GM21367 (cell line): ENCODE measurements at regions not wholly inside any gene's neighbourhood (a gene's known extent, or its start where the extent isn't known, plus 50 kb on each side); places are given as distances from the start of the nearest gene placed in this dataset.
"Not testable (repeated sequence)": the region's sequence is repeated elsewhere in the genome, so short reads cannot be mapped to it uniquely, and the experiment has no call there.

Source experiments
- ATAC-seq: cut with Tn5 transposase; IDR thresholded peaks from one replicate; pipeline ENCODE4 v1.9.1; 2021; ENCODE audit not compliant: unreplicated experiment

DNA sequence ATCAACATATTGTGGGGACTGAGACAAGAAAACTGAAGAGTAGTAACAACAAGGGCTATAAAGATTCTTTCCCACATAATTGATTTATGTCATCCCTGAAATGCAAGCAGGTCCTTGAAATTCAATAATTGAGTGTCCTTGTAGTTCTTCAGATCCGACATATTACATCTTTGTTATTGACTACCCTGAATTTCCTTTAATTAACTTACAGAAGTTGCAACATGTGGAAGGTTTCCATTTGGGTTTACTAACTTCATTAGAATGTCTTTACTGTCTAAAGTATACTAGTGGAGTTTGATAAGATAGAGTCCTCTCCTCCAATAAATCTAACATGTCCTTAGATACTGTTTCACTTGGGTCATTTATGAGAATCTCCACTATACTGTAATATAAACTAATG lies 951.8 kb downstream of the SLC6A15 start:
- no peak for ATAC-seq

DNA sequence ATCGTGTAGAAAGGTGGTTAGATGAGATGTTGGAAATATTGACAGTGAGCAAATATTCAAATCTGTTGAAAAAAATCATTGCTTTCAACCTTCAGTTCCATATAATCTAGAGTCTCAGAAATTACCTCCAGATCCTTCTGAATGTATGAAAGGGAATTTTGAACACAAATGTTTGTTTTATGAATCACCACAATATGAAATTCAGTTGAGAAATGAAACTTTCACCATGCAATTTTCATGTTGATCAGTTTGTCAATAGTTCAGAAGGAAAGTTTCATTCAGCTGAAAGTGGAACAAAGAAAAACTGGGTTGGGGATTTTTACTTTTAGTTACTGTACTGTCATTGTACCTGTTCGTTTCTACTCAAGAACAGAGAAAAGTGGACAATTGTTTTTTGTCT lies 953.6 kb downstream of the SLC6A15 start:
- no peak for ATAC-seq

DNA sequence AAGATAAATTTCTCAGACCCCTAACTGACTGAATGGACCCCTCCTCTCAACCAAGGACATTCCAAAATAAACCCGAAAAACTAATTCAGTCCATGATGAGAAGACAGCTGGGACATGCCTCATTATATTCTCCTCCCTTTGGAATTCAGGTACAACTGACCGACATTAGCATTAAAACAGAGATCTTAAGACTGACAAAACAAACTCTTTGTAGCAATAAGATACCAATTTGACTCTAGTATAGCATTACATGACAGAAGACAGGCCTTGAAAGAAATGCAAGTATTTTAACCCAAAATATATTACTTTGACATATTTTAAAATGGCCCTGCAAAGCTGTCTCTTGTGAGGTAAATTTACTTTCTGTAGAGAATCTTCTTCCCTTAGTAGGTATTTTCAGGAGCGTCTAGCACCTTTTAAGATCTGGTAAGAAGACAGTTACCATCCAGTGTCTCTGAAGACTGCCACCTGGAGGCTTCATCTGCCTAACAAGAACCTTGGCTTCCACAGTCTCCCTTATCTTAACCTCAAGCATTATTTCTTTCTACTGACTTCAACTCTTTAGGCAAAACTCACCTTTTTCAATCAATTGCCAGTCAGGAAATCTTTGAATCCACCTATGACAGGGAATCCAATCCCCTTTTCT lies 957.5 kb downstream of the SLC6A15 start:
- ATAC-seq, result no peak

DNA sequence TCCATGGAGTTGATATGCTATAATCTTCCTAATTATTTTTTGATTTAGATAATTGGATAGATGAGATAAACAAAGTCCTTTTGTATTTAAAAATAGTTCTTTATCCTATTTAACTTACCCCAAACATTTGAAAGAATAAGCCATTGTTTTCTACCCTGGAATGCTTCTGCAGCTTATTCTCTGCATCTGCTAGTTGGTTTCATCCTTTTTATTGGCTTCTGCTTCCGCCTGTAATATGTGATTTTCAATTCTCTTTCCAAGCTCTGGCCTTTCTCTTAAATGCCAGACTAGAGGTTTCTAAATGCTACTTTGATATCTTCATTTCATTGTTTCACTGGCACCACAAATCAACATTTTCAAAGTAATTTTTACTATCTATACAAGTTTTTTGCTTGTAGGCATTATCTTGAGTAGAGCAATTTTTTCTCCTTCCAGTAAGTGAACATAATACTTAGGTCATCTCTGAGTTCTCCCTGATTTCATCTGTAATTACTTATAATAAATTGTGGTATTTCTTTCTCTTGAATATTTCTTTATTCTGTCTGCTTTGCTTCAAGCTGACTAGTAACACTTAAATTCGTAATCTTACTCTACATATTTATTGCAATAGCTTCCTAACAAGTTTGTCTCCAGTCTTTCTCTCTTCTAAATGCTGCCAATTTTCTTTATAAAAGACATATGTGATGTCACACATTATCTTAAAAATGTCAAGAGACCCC lies 958.4 kb downstream of the SLC6A15 start:
- ATAC-seq, result no peak

DNA sequence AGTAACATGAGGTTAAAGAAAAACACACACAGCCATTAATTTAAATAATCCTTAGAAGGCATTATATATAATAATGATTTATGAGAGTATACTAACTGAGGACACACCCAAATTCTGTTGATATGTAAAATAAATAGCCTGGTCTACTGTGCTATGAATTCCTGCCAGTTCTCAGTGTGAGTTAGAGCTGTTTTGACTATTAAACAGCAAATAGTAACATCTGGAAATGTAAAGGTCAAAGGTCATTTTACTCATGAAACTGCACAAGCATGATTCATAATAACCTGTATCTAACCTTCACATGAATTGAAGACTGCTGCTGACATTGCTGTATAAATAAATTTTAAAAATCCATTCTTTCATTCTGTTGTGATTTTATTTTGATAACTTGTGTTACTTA lies 966.7 kb downstream of the SLC6A15 start:
- ATAC-seq, result no peak

DNA sequence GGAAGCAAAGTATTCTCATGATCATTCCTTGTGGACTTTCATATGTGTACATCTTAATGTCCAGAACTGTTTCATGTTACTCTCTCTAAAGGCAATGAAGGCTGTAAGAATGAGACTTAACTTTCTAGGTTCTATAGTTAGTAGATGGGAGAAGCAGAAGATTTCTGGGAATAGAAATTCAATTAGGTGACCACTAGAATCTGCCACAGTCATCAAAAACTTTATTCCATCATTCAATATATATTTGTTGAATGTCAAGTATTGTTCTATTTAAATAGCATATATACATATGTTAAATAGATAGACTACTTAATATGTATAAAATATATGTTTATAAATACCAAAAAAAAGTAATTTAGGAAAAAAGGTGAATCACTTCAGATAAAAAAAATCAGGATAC lies 972.9 kb downstream of the SLC6A15 start:
- ATAC-seq, result no peak

DNA sequence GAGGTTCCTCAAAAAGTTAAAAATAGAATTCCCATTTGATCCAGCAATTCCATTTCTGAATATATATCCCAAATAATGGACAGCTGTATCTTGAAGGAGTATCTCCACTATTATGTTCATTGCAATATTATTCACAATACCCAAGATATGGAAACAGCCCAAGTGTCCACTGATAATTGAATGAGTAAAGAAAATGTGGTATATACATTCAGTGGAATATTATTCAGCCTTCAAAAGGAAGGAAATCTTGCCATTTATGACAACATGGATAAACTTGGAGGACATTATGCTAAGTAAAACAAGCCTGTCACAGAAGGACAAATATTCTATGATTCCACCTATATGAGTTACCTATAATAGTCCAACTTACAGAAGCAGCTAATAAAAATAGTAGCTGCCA lies 979.0 kb downstream of the SLC6A15 start:
- no peak for ATAC-seq

DNA sequence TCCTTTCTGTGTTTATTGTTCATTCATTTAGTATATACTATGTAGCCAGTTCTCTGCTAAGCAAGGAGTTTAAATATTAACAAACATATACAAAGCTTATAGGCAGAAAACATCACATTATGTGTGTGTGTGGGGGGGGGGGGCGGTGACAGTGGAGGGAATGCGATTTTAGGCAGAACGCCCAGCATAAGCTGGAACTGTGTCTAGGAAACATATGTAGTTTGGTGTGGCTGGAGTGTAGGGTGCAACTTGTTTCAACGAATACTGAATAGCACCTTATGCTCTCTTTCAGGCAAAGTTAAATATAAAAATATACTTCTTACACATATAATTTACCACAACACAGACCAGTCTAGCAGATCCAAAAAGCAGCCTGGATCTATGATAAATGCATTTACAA lies 980.6 kb downstream of the SLC6A15 start:
- no peak for ATAC-seq

DNA sequence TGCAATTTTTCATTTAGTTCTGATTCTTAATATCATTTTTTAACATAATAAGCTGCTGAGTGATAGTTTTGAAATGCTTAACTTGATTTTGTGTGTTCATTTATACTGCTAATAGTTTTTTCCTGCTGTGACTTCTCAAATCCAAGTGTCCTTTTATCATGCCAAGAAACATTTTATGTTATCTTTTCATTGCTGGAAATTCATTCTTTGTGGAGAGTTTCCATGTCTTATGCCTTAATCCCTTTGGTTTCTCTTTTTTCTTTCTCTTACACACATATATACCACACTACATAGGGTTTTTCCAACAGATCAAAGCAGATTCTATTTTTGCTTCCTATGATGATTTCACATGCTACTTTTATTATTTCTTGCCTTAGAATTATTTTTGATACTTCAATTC lies 981.1 kb downstream of the SLC6A15 start:
- ATAC-seq, result no peak

DNA sequence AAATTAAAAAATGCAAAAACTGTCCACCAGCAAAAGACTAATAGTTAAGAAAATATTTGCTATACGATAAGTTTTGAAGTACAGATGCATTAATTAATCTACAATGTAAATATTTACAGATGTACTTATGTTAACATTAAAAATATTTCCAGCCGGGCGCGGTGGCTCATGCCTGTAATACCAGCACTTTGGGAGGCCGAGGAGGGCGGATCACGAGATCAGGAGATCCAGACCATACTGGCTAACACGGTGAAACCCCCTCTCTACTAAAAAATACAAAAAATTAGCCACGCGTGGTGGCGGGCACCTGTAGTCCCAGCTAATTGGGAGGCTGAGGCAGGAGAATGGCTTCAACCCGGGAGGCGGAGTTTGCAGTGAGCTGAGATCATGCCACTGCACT lies 982.8 kb downstream of the SLC6A15 start:
- ATAC-seq, result not testable (repeated sequence)

DNA sequence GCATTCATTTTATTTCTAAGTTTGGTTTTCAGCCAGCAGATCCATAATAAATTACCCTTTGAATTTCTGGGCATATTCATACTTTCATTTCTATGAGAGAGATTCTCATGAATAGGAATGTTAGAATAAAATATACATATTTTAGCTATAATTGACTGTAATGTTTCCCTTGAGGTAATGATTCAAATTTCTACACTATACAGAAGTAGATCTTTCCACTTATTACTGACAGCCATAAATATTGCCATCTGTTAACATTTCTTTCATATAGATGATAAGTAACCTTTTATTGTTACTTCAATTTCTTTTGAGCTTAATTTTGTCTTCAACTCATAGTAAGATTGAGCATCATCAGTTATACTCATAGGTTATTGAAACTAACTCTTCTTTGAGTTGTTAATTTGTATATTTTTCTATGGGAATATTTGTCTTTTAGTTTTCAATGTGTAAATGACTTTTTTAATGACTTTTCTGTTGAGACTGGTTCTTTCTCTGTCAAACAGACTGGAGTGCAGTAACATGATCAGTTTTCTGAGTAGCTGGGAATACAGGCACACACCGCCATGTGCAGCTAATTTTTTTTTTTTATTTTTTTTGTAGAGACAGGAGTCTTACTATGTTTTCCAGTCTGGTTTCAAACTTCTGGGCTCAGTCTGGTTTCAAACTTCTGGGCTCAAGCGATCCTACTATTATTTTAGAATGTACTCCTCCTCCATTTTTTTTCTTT lies 991.6 kb downstream of the SLC6A15 start:
- ATAC-seq, result no peak

DNA sequence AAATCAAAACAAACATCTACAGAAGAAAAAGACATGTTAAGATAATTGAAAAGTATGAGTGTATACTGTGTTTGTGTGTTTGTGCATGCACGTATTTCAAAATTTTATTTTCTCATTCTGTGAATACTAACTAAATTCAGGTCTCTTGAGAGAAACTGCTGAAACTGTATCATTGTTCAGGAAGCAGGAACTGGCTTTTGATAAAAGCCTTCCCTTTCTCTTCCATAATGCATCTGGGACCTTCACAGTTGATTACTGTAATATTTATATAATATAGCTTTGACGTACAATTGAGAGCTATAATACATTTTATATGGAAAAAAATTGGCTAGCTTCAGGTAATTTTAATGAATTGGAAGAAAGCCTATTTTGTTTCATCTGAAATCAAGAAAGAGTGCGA lies 993.5 kb downstream of the SLC6A15 start:
- no peak for ATAC-seq

DNA sequence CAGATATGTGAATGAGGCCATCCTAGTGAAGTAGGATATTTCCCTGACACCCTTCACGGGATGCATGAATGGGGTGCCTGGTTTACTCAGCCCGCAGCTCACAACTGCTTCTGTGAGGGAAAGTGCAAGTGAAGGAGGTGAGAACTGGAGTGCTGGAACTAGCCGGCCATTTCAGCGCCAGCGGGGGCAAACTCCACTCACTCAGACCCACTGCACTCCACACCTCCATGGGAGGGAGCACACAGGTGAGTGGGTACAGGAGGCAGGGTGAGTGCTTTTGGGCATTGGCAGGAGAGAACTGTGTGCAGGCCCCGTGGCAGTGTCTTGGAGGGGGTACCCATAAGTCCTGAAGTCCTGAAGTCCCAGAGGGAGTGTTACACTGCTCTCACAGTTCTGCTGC lies 1008.4 kb downstream of the SLC6A15 start:
- ATAC-seq, result no peak

DNA sequence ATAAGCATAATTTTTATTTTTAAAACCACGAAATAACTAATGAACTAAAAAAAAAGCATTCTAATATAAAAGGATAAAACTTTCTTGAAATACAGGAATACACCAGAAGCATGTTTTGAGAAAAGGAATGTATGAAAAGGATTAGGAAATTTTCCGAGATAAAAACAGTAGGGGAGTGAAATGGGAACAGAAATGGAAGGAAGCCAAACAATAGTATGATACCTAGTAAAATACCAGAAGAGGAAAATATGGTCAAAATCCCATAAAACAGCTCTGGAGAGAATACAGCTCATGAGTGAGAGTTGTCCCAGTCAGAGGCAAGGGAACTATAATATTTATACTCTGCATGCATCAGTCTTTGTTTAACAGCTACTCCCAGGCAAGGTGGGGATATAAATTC lies 1016.2 kb downstream of the SLC6A15 start:
- ATAC-seq, result no peak

DNA sequence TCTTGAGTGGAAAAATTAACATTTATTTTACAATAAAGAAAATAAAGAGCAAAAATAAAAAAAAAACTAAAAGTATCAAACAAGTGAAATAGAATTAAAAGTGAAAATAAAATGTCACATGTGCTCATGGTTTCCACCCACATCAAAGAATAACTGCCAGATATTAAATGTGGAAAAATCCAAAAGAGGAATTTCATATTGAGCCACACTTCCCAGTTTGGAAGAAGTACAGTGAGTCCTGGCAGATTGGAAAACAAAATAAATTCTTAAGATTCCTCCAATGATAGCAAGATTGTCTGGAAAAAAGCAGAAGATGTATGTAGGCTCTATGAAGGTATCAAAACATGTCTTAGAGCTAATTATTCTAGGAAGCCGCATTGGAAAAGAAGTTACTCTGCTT lies 1019.5 kb downstream of the SLC6A15 start:
- ATAC-seq, result no peak

DNA sequence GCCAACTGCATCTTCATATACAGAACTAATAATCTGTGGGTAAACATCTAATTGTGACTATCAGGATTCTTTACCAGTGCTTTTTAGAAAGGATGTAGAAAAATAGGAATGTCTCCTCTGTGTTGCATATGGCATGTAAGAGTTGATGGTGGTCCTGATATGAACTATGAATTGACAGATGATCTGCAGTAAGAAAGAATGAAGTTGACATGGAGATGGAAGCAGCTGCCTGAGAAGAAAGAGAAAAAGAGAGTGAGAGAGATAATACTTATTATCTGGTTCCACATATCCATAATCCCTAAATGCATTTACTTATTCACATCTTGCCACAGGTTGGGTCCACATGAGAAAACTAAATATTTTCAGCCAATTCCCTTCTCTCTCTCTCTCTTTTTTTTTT lies 1022.9 kb downstream of the SLC6A15 start:
- no peak for ATAC-seq

DNA sequence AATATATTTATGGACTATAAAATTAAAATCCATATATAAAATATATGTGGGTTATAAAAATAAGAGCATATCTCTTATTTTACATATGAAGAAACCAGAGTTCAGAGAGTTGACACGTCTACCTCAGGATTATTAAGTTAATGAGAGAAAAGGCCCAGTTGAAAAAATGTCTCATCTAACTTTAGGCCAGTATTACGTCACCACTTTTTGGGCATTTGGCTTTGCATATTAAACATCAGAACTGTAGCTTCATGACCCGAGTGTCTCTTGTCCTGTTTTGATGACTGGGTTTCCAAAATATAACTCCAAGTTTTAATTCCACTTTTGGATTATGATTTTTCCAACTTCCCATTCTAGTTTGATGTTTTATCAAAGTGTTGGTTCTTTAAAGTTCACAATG lies 1026.1 kb downstream of the SLC6A15 start:
- no peak for ATAC-seq

DNA sequence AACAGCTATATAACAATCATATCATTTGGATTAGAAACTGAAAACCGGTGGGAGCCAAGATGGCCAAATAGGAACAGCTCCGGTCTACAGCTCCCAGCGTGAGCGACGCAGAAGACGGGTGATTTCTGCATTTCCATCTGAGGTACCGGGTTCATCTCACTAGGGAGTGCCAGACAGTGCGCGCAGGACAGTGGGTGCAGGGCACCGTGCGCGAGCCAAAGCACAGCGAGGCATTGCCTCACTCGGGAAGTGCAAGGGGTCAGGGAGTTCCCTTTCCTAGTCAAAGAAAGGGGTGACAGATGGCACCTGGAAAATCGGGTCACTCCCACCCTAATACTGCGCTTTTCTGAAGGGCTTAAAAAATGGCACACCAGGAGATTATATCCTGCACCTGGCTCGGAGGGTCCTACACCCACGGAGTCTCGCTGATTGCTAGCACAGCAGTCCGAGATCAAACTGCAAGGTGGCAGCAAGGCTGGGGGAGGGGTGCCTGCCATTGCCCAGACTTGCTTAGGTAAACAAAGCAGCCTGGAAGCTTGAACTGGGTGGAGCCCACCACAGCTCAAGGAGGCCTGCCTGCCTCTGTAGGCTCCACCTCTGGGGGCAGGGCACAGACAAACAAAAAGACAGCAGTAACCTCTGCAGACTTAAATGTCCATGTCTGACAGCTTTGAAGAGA lies 1041.5 kb downstream of the SLC6A15 start:
- ATAC-seq, result not testable (repeated sequence)

DNA sequence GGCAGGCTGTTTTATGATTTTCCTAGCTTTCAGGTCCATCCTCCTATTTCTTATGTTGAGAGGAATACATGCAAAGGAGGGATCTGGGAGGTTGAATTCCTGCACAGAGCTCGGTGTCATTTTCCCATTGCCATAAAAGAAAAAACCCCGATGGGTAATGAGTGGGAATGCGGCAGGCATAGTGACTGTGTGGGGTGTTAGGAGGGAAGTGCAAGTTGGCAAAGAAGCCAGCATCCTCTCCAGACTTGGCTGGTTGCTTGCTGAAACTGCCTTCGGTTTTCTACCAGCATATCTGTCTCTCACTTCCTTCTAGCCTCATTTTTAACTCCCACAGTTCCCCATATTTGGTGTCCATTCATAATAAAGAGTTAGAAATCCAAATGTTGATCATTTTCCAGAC lies 1046.1 kb downstream of the SLC6A15 start:
- no peak for ATAC-seq

DNA sequence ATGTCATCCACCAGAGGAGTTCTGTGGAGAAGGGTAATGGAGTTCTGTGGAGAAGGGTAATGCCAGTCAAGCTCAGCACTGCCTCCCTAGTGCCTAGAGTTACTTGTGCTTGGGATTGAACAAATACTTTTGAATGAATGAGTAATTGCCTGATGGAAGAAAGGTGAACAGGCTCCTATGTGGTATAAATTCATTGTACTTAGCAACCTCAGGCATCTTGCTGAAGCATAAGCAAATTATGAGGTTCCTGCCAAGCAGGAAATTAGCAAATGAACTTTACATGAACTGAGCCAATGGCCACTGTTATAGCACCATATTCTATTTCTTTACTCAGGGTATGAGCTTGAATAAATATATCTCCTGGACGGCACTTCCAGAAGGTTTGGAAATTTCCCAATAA lies 1047.2 kb downstream of the SLC6A15 start:
- ATAC-seq, result no peak

DNA sequence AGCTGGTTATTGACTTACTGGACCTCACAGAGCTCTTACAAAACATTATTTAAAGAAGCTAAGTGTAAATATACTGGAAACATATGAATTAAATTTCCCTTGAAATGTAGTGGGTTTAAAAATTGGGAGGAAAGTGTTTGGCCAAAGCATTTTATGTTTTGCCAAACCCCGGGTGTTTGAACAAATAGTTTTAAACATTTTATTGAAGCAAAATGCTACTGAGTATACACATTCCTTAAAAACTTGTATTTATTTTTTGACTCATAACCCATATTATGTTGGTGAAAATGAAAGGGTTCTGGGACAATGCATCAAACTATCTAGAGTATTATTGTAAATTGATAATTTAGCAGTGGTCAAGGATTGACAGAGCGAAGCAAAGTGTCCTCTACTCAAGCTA lies 1048.5 kb downstream of the SLC6A15 start:
- no peak for ATAC-seq

DNA sequence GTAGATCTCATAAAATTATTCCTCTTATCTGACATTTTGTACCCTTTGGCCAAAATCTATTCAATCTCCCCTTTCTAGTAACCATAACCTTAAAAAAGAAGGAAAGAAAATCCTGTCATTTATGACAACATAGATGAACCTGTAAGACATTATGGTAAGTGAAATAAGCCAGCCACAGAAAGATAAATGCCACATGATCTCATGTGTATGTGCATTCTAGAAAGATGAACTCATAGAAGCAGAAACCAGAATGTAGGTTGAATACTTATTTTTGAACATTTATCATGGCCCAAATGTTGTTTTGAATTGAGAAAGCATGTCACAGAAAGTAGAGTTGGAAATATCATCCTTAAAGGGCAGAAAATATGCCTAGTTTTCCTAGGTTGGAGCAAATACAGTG lies 1053.6 kb downstream of the SLC6A15 start:
- no peak for ATAC-seq
